GM18505 (cell line): ENCODE measurements at regions not wholly inside any gene's neighbourhood (a gene's known extent, or its start where the extent isn't known, plus 50 kb on each side); places are given as distances from the start of the nearest gene placed in this dataset.
"Not testable (repeated sequence)": the region's sequence is repeated elsewhere in the genome, so short reads cannot be mapped to it uniquely, and the experiment has no call there.

Experiments
- ATAC-seq: cut with Tn5 transposase; IDR thresholded peaks from one replicate; pipeline ENCODE4 v1.9.1; 2021; ENCODE audit not compliant: unreplicated experiment
- POLR2A ChIP-seq: IDR thresholded peaks from 4 replicates; pipeline ENCODE4 v1.6.1; 2011; ENCODE audit warnings: borderline replicate concordance; ENCODE audit not compliant: insufficient read depth, insufficient read length; ENCODE audit errors: extremely low read depth

GRCh38 chr3:188006726-188007393 is 147.1 kb upstream of the LPP start:
- TF ChIP-seq POLR2A, result no peak
- ATAC-seq, result no peak

- no peak for TF ChIP-seq POLR2A
- no peak for ATAC-seq
These were observed 146.1 kb upstream of the LPP start for GRCh38 chr3:188007897-188008296.

GRCh38 chr3:188008582-188009213 is 145.3 kb upstream of the LPP start:
- ATAC-seq, result no peak

GRCh38 chr3:188010478-188010877 is 143.5 kb upstream of the LPP start:
- ATAC-seq, result no peak
- TF ChIP-seq POLR2A, result no peak

More at GRCh38 chr3:188008582-188009213, 145.3 kb upstream of the LPP start:
- TF ChIP-seq POLR2A, result no peak

GRCh38 chr3:188019727-188020126 is 134.2 kb upstream of the LPP start:
- no peak for ATAC-seq
- TF ChIP-seq POLR2A, result no peak

GRCh38 chr3:188021041-188021440 is 132.9 kb upstream of the LPP start:
- ATAC-seq, result no peak
- TF ChIP-seq POLR2A, result no peak

- no peak for ATAC-seq
- TF ChIP-seq POLR2A, result no peak
These were observed 132.4 kb upstream of the LPP start for GRCh38 chr3:188021502-188022040.

- not testable (repeated sequence) for ATAC-seq
These were observed 131.1 kb upstream of the LPP start for GRCh38 chr3:188022902-188023301.

- no peak for TF ChIP-seq POLR2A
- ATAC-seq, result no peak
These were observed 128.4 kb upstream of the LPP start for GRCh38 chr3:188025555-188025954.

- no peak for ATAC-seq
- no peak for TF ChIP-seq POLR2A
These were observed 127.6 kb upstream of the LPP start for GRCh38 chr3:188026191-188026968.

GRCh38 chr3:188031121-188031520 is 122.8 kb upstream of the LPP start:
- no peak for ATAC-seq

GRCh38 chr3:188034989-188035388 is 119.0 kb upstream of the LPP start:
- no peak for ATAC-seq
- no peak for TF ChIP-seq POLR2A

More at GRCh38 chr3:188031121-188031520, 122.8 kb upstream of the LPP start:
- TF ChIP-seq POLR2A, result no peak

GRCh38 chr3:188036375-188037194 is 117.4 kb upstream of the LPP start:
- TF ChIP-seq POLR2A, result no peak
- no peak for ATAC-seq
